ENCODE measurements at regions not wholly inside any gene's neighbourhood (a gene's known extent, or its start where the extent isn't known, plus 50 kb on each side); places are given as distances from the start of the nearest gene placed in this dataset.

GRCh38 chr3:28808068-28808467, 459.4 kb upstream of the AZI2 start:
- ATAC-seq (no peak), DNase-seq (no peak)
- no peak overlapping the region for H3K4me3 ChIP-seq (ENCODE audit: low read length)
- Mint-ChIP-seq H3K27ac (no peak overlapping the region), H3K36me3 (no peaks in the 10 kb centered on the region), H3K27me3 (ENCODE audit: low read depth in 2 of 2) (no peaks in the 10 kb centered on the region), H3K4me1 (no peaks in the 10 kb centered on the region), H3K4me3 (no peak overlapping the region), H3K9me3 (peaks cover 4 to 5% of the 10 kb centered on the region in 2 donors)
- H3K9me3 ChIP-seq (ENCODE audit: control insufficient read depth, insufficient read depth, low read length), result no peaks in the 10 kb centered on the region
- intact Hi-C loops (cut with micrococcal nuclease), result no loop called here
- no peaks in the 10 kb centered on the region for H3K36me3 ChIP-seq (ENCODE audit: control insufficient read depth, insufficient read depth, low read length)
- H3K27me3 ChIP-seq (ENCODE audit: control insufficient read depth, insufficient read depth, low read length), result no peaks in the 10 kb centered on the region
- no peak for TF ChIP-seq CTCF (IDR thresholded peaks at IDR 0.05)
- 87% methylated on average over 4 of the region's 4 CpGs for WGBS (ENCODE audit: insufficient coverage)
- H3K27ac ChIP-seq (ENCODE audit: low read length), result no peak overlapping the region
- no peaks in the 10 kb centered on the region for H3K4me1 ChIP-seq (ENCODE audit: control insufficient read depth, insufficient read depth, low read length)

GRCh38 chr3:28816017-28816416, 464.9 kb upstream of the RBMS3 start:
- no peak overlapping the region for H3K27ac ChIP-seq (ENCODE audit: low read length)
- DNase-seq, result no peak
- H3K27me3 ChIP-seq (ENCODE audit: control insufficient read depth, insufficient read depth, low read length), result no peaks in the 10 kb centered on the region
- Mint-ChIP-seq H3K36me3 (no peaks in the 10 kb centered on the region), H3K9me3 (peaks cover 9 to 14% of the 10 kb centered on the region in 2 donors), H3K4me3 (no peak overlapping the region), H3K27me3 (ENCODE audit: low read depth in 2 of 2) (no peaks in the 10 kb centered on the region), H3K27ac (no peak overlapping the region), H3K4me1 (no peaks in the 10 kb centered on the region)
- H3K4me3 ChIP-seq (ENCODE audit: low read length), result no peak overlapping the region
- no peaks in the 10 kb centered on the region for H3K4me1 ChIP-seq (ENCODE audit: control insufficient read depth, insufficient read depth, low read length)
- intact Hi-C loops (cut with micrococcal nuclease), result no loop called here
- H3K9me3 ChIP-seq (ENCODE audit: control insufficient read depth, insufficient read depth, low read length), result no peaks in the 10 kb centered on the region
- no peaks in the 10 kb centered on the region for H3K36me3 ChIP-seq (ENCODE audit: control insufficient read depth, insufficient read depth, low read length)
- no peak for TF ChIP-seq CTCF (IDR thresholded peaks at IDR 0.05)
- no peak for ATAC-seq

- no peak for DNase-seq
- Histone ChIP-seq H3K4me3 (ENCODE audit: low read length) (no peak overlapping the region), H3K9me3 (ENCODE audit: control insufficient read depth, insufficient read depth, low read length) (no peaks in the 10 kb centered on the region), H3K36me3 (ENCODE audit: control insufficient read depth, insufficient read depth, low read length) (no peaks in the 10 kb centered on the region), H3K27me3 (ENCODE audit: control insufficient read depth, insufficient read depth, low read length) (no peaks in the 10 kb centered on the region), H3K27ac (ENCODE audit: low read length) (no peak overlapping the region), H3K4me1 (ENCODE audit: control insufficient read depth, insufficient read depth, low read length) (no peaks in the 10 kb centered on the region)
- H3K27ac Mint-ChIP-seq, result no peak overlapping the region
- no peak for ATAC-seq
- H3K9me3 Mint-ChIP-seq, result peaks cover 5 to 10% of the 10 kb centered on the region in 2 donors
- intact Hi-C loops (cut with micrococcal nuclease), result no loop called here
- WGBS (ENCODE audit: insufficient coverage), result 100% methylated on average over 1 of the region's 1 CpG
- no peaks in the 10 kb centered on the region for H3K4me1 Mint-ChIP-seq
- no peaks in the 10 kb centered on the region for H3K27me3 Mint-ChIP-seq (ENCODE audit: low read depth in 2 of 2)
- TF ChIP-seq CTCF (IDR thresholded peaks at IDR 0.05), result no peak
- no peak overlapping the region for H3K4me3 Mint-ChIP-seq
- H3K36me3 Mint-ChIP-seq, result no peaks in the 10 kb centered on the region
Measured at GRCh38 chr3:28824316-28824715, 456.6 kb upstream of the RBMS3 start.

GRCh38 chr3:28826840-28827239, 454.0 kb upstream of the RBMS3 start:
- no peak overlapping the region for H3K4me3 Mint-ChIP-seq
- H3K36me3 Mint-ChIP-seq, result no peaks in the 10 kb centered on the region
- no peaks in the 10 kb centered on the region for H3K4me1 Mint-ChIP-seq
- H3K9me3 Mint-ChIP-seq, result peaks cover 0 to 11% of the 10 kb centered on the region in 2 donors
- Histone ChIP-seq H3K27ac (ENCODE audit: low read length) (no peak overlapping the region), H3K9me3 (ENCODE audit: control insufficient read depth, insufficient read depth, low read length) (no peaks in the 10 kb centered on the region), H3K27me3 (ENCODE audit: control insufficient read depth, insufficient read depth, low read length) (no peaks in the 10 kb centered on the region), H3K4me1 (ENCODE audit: control insufficient read depth, insufficient read depth, low read length) (no peaks in the 10 kb centered on the region), H3K36me3 (ENCODE audit: control insufficient read depth, insufficient read depth, low read length) (no peaks in the 10 kb centered on the region), H3K4me3 (ENCODE audit: low read length) (no peak overlapping the region)
- ATAC-seq, result no peak
- intact Hi-C loops (cut with micrococcal nuclease), result no loop called here
- H3K27ac Mint-ChIP-seq, result no peak overlapping the region
- TF ChIP-seq CTCF (IDR thresholded peaks at IDR 0.05), result no peak
- no peaks in the 10 kb centered on the region for H3K27me3 Mint-ChIP-seq (ENCODE audit: low read depth in 2 of 2)
- DNase-seq, result no peak
